Testis (tissue), 2 donors: ENCODE measurements at regions not wholly inside any gene's neighbourhood (a gene's known extent, or its start where the extent isn't known, plus 50 kb on each side); places are given as distances from the start of the nearest gene placed in this dataset.
"Not testable (repeated sequence)": the region's sequence is repeated elsewhere in the genome, so short reads cannot be mapped to it uniquely, and the experiment has no call there.

Experiments
- DNase-seq: peaks from one replicate; pipeline ENCODE4 v3.0.0-alpha.2; 2019
- H3K27ac ChIP-seq, 2 donors: fragments of 200-600 bp; sonication (generic); one replicate each; pipeline ENCODE4 v1.5.1; 2019
- H3K27me3 ChIP-seq: fragments of 200-600 bp; sonication (generic); one replicate; pipeline ENCODE4 v1.5.1; 2019
- H3K36me3 ChIP-seq: fragments of 200-600 bp; sonication (generic); one replicate; pipeline ENCODE4 v1.5.1; 2017; ENCODE audit warnings: low read depth; ENCODE audit errors: missing control alignments
- H3K4me1 ChIP-seq: fragments of 200-600 bp; sonication (generic); one replicate; pipeline ENCODE4 v1.5.1; 2019
- H3K4me3 ChIP-seq, 2 donors: fragments of 200-600 bp; sonication (generic); one replicate each; pipeline ENCODE4 v1.5.1; 2017 to 2019
- H3K9me3 ChIP-seq: fragments of 200-600 bp; sonication (generic); one replicate; pipeline ENCODE4 v1.5.1; 2017
- CTCF ChIP-seq, 3 experiments: fragments of 450-650 bp in 2 of 3; fragments of 200-600 bp in 1 of 3; sonication (generic) in 1 of 3; IDR thresholded peaks; one replicate each; pipeline ENCODE4 v1.5.1; 2016 to 2019; ENCODE audit warnings: antibody characterized with exemption in 3 of 3, mild to moderate bottlenecking in 2 of 3, moderate library complexity in 1 of 3
- WGBS, 2 donors: methylation state at CpG; one replicate each; pipeline ENCODE4 v1.1.5; 2018; 5-methylcytosine and 5-hydroxymethylcytosine counted together
- intact Hi-C: fragments of 100-400 bp; cut with DNase I; formaldehyde crosslinking; loops from one replicate; pipeline ENCODE4 v1.15.1; 2023; ENCODE audit warnings: low total_unique reads

GRCh38 chrX:89757767-89758166, 163.9 kb upstream of the TGIF2LX start:
- H3K4me1 ChIP-seq, H3K36me3 ChIP-seq, DNase-seq, H3K4me3 ChIP-seq, H3K9me3 ChIP-seq, H3K27ac ChIP-seq, intact Hi-C loops, H3K27me3 ChIP-seq: not testable (repeated sequence)
- WGBS, 2 donors = 6 to 15% methylated on average over 1 of the region's 1 CpG
- peak in 2 of 3 experiments; percentile 6 to 42 for TF ChIP-seq CTCF (IDR thresholded peaks at IDR 0.05)

- DNase-seq, H3K27ac ChIP-seq, H3K27me3 ChIP-seq, H3K9me3 ChIP-seq, H3K36me3 ChIP-seq, H3K4me3 ChIP-seq, H3K4me1 ChIP-seq, intact Hi-C loops: not testable (repeated sequence)
- WGBS, 2 donors = 86 to 97% methylated on average over 3 to 5 of the region's 5 CpGs
Measured at GRCh38 chrX:89759076-89759685, 162.5 kb upstream of the TGIF2LX start.

GRCh38 chrX:89771639-89772038, 150.1 kb upstream of the TGIF2LX start:
- DNase-seq, H3K36me3 ChIP-seq, H3K4me1 ChIP-seq, H3K27ac ChIP-seq, H3K4me3 ChIP-seq, H3K9me3 ChIP-seq, intact Hi-C loops, H3K27me3 ChIP-seq: not testable (repeated sequence)
- WGBS, 2 donors = 86 to 89% methylated on average over 3 of the region's 3 CpGs

- not testable (repeated sequence) for H3K27ac ChIP-seq, H3K4me3 ChIP-seq
- 97 to 100% methylated on average over 2 to 3 of the region's 3 CpGs for WGBS, 2 donors
Measured at GRCh38 chrX:89811440-89811839, 110.3 kb upstream of the TGIF2LX start.

GRCh38 chrX:89839723-89840122, 82.0 kb upstream of the TGIF2LX start:
- H3K36me3 ChIP-seq, H3K27ac ChIP-seq, H3K4me3 ChIP-seq, intact Hi-C loops, H3K27me3 ChIP-seq, H3K9me3 ChIP-seq, DNase-seq, H3K4me1 ChIP-seq: not testable (repeated sequence)
- WGBS, 2 donors = 92 to 94% methylated on average over 6 of the region's 6 CpGs

More at GRCh38 chrX:89811440-89811839, 110.3 kb upstream of the TGIF2LX start:
- intact Hi-C loops, H3K4me1 ChIP-seq, H3K9me3 ChIP-seq, DNase-seq, H3K36me3 ChIP-seq, H3K27me3 ChIP-seq: not testable (repeated sequence)

- DNase-seq = peak; percentile 41
- H3K27ac ChIP-seq, H3K36me3 ChIP-seq, H3K4me1 ChIP-seq, H3K4me3 ChIP-seq, H3K27me3 ChIP-seq, H3K9me3 ChIP-seq, intact Hi-C loops: not testable (repeated sequence)
- 38 to 55% methylated on average over 2 to 4 of the region's 4 CpGs for WGBS, 2 donors
- peak in 1 of 3 experiments; percentile 41 for TF ChIP-seq CTCF (IDR thresholded peaks at IDR 0.05)
Measured at GRCh38 chrX:89871662-89872061, 50.0 kb upstream of the TGIF2LX start.
